Testis (tissue), 2 donors: ENCODE measurements at regions not wholly inside any gene's neighbourhood (a gene's known extent, or its start where the extent isn't known, plus 50 kb on each side); places are given as distances from the start of the nearest gene placed in this dataset.
"Not testable (repeated sequence)": the region's sequence is repeated elsewhere in the genome, so short reads cannot be mapped to it uniquely, and the experiment has no call there.

Experiments
- DNase-seq: peaks from one replicate; pipeline ENCODE4 v3.0.0-alpha.2; 2019
- H3K27ac ChIP-seq, 2 donors: fragments of 200-600 bp; sonication (generic); one replicate each; pipeline ENCODE4 v1.5.1; 2019
- H3K27me3 ChIP-seq: fragments of 200-600 bp; sonication (generic); one replicate; pipeline ENCODE4 v1.5.1; 2019
- H3K36me3 ChIP-seq: fragments of 200-600 bp; sonication (generic); one replicate; pipeline ENCODE4 v1.5.1; 2017; ENCODE audit warnings: low read depth; ENCODE audit errors: missing control alignments
- H3K4me1 ChIP-seq: fragments of 200-600 bp; sonication (generic); one replicate; pipeline ENCODE4 v1.5.1; 2019
- H3K4me3 ChIP-seq, 2 donors: fragments of 200-600 bp; sonication (generic); one replicate each; pipeline ENCODE4 v1.5.1; 2017 to 2019
- H3K9me3 ChIP-seq: fragments of 200-600 bp; sonication (generic); one replicate; pipeline ENCODE4 v1.5.1; 2017
- POLR2A ChIP-seq: fragments of 450-650 bp; IDR thresholded peaks from one replicate; pipeline ENCODE4 v1.6.1; 2017; ENCODE audit warnings: antibody characterized with exemption, mild to moderate bottlenecking, moderate library complexity
- WGBS, 2 donors: methylation state at CpG; one replicate each; pipeline ENCODE4 v1.1.5; 2018; 5-methylcytosine and 5-hydroxymethylcytosine counted together
- intact Hi-C: fragments of 100-400 bp; cut with DNase I; formaldehyde crosslinking; loops from one replicate; pipeline ENCODE4 v1.15.1; 2023; ENCODE audit warnings: low total_unique reads
- TF ChIP-seq, protein P1 (sequence below), 3 experiments: fragments of 450-650 bp in 2 of 3; fragments of 200-600 bp in 1 of 3; sonication (generic) in 1 of 3; IDR thresholded peaks; one replicate each; pipeline ENCODE4 v1.5.1; 2016 to 2019; ENCODE audit warnings: antibody characterized with exemption in 3 of 3, mild to moderate bottlenecking in 2 of 3, moderate library complexity in 1 of 3

DNA sequence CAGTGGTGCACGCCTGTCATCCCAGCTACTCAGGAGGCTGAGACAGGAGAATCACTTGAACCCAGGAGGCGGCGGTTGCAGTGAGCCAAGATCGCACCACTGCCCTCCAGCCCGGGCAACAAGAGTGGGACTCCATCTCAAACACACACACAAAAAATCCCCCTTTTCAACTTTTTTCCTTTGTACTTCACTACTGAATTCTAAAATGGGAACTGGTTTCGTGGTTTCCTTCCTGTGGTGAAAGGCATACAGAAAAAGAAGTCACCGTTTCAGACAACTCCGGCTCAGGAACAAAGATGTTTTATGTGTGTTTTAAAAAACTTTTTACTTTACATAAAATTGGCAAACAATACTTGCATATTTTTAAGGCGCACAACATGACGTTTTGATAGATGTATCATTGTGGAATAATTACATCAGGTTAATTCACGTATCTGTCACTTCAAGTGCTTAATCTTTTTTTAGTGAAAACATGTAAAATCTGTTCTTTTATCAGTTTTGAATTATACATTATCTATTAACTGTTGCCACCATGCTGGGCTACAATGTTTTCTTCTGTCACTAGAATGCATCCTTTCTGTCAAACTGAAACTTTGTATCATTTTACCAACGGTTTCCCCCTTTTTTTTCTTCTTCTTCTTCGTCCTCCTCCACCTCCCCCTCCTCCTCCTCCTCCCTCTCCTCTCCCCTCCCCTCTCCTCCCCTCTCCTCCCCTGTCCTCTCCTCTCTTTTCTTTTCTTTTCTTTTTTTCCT, 186.0 kb downstream of the CRLF2 start:
- Histone ChIP-seq H3K4me3 (no peak overlapping the region), H3K9me3 (no peaks in the 10 kb centered on the region), H3K27me3 (no peaks in the 10 kb centered on the region), H3K4me1 (no peaks in the 10 kb centered on the region), H3K27ac (no peak overlapping the region), H3K36me3 (no peaks in the 10 kb centered on the region)
- WGBS, 2 donors = 57 to 59% methylated on average over 13 of the region's 13 CpGs
- TF ChIP-seq, protein P1, sequence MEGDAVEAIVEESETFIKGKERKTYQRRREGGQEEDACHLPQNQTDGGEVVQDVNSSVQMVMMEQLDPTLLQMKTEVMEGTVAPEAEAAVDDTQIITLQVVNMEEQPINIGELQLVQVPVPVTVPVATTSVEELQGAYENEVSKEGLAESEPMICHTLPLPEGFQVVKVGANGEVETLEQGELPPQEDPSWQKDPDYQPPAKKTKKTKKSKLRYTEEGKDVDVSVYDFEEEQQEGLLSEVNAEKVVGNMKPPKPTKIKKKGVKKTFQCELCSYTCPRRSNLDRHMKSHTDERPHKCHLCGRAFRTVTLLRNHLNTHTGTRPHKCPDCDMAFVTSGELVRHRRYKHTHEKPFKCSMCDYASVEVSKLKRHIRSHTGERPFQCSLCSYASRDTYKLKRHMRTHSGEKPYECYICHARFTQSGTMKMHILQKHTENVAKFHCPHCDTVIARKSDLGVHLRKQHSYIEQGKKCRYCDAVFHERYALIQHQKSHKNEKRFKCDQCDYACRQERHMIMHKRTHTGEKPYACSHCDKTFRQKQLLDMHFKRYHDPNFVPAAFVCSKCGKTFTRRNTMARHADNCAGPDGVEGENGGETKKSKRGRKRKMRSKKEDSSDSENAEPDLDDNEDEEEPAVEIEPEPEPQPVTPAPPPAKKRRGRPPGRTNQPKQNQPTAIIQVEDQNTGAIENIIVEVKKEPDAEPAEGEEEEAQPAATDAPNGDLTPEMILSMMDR (IDR thresholded peaks at IDR 0.05) = no peak
- TF ChIP-seq POLR2A = no peak
- peak; percentile 18 for DNase-seq
- intact Hi-C loops = no loop called here

DNA sequence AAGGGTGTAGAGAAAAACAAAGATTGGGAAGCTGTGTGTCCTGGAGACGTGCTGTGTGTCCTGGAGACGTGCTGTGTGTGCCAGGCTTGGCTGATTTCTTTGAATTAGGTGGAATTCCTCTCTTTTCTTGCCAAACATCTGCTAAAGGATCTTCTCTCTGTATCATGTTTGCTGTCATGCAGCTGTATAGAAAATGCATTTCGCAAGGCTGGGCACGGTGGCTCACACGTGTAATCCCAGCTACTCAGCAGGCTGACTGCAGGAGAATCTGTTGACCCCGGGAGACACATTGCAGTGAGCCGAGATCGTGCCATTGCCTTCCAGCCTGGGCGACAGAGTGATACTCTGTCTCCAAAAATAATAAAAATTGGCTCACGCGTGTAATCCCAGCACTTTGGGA, 187.0 kb downstream of the CRLF2 start:
- Histone ChIP-seq H3K4me3 (no peak overlapping the region), H3K36me3 (no peaks in the 10 kb centered on the region), H3K9me3 (no peaks in the 10 kb centered on the region), H3K27me3 (no peaks in the 10 kb centered on the region), H3K27ac (no peak overlapping the region), H3K4me1 (no peaks in the 10 kb centered on the region)
- intact Hi-C loops = no loop called here
- WGBS, 2 donors = 85 to 90% methylated on average over 11 of the region's 11 CpGs
- TF ChIP-seq, protein P1 (IDR thresholded peaks at IDR 0.05) = no peak
- TF ChIP-seq POLR2A = no peak
- no peak for DNase-seq

DNA sequence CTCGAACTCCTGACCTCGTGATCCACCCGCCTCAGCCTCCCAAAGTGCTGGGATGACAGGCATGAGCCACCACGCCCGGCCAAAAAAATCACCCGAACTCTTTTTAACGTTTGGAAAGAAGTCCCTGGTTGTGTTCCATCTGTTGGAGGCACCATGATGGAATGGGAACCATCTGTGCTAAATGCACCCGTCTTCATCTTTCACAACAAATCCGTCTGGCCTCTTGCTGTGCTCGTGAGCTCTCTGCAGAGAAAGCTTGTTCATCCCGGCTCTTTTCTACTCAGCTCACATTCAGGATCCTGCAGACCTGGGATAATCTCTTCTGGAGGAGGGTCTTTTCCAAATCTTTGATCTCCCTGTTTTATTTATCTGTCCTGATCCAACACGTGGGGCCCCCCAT, 188.8 kb downstream of the CRLF2 start:
- 76% methylated on average over 12 of the region's 12 CpGs for WGBS, 2 donors
- intact Hi-C loops = no loop called here
- Histone ChIP-seq H3K4me3 (no peak overlapping the region), H3K4me1 (no peaks in the 10 kb centered on the region), H3K27ac (no peak overlapping the region), H3K27me3 (no peaks in the 10 kb centered on the region), H3K36me3 (no peaks in the 10 kb centered on the region), H3K9me3 (no peaks in the 10 kb centered on the region)
- no peak for TF ChIP-seq POLR2A
- TF ChIP-seq, protein P1 (IDR thresholded peaks at IDR 0.05) = no peak
- no peak for DNase-seq

DNA sequence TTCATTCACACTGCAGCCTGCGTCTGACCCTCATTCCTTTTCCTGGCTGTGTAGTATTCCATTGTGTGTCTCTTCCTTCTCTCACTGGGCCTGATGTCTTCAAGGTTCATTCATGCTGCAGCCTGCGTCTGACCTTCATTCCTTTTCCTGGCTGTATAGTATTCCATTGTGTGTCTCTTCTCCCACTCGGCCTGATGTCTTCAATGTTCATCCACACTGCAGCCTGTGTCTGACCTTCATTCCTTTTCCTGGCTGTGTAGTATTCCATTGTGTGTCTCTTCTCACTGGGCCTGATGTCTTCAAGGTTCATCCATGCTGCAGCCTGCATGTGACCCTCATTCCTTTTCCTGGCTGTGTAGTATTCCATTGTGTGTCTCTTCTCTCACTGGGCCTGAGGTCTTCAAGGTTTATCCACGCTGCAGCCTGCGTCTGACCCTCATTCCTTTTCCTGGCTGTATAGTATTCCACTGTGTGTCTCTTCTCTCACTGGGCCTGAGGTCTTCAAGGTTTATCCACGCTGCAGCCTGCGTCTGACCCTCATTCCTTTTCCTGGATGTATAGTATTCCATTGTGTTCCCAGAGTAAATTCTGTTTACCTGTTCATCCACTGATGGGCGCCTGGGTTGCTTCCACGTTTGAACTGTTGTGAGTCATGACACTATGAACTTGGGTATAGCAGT, 191.0 kb downstream of the CRLF2 start:
- H3K9me3 ChIP-seq, H3K27me3 ChIP-seq, H3K36me3 ChIP-seq, H3K4me3 ChIP-seq, DNase-seq, intact Hi-C loops, H3K4me1 ChIP-seq, H3K27ac ChIP-seq: not testable (repeated sequence)
- WGBS, 2 donors = 93 to 95% methylated on average over 9 of the region's 9 CpGs

DNA sequence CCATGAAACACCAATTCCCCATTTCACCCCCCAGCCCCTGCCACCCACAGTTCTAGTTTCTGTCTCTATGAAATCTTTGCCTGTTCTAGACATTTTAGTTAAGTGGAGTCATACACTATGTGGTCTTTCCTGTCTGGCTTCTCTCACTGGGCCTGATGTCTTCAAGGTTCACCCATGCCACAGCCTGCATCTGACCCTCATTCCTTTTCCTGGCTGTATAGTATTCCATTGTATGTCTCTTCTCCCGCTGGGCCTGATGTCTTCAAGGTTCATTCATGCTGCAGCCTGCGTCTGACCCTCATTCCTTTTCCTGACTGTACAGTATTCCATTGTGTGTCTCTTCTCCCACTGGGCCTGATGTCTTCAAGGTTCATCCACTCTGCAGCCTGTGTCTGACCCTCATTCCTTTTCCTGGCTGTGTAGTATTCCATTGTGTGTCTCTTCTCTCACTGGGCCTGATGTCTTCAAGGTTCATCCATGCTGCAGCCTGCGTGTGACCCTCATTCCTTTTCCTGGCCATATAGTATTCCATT, 191.7 kb downstream of the CRLF2 start:
- no peak for DNase-seq
- no peaks in the 10 kb centered on the region for H3K9me3 ChIP-seq
- H3K27ac ChIP-seq = no peak overlapping the region
- no peaks in the 10 kb centered on the region for H3K27me3 ChIP-seq
- intact Hi-C loops = no loop called here
- no peak overlapping the region for H3K4me3 ChIP-seq
- H3K36me3 ChIP-seq = no peaks in the 10 kb centered on the region
- H3K4me1 ChIP-seq = no peaks in the 10 kb centered on the region
- TF ChIP-seq, protein P1 (IDR thresholded peaks at IDR 0.05) = no peak
- 92 to 94% methylated on average over 3 of the region's 3 CpGs for WGBS, 2 donors

DNA sequence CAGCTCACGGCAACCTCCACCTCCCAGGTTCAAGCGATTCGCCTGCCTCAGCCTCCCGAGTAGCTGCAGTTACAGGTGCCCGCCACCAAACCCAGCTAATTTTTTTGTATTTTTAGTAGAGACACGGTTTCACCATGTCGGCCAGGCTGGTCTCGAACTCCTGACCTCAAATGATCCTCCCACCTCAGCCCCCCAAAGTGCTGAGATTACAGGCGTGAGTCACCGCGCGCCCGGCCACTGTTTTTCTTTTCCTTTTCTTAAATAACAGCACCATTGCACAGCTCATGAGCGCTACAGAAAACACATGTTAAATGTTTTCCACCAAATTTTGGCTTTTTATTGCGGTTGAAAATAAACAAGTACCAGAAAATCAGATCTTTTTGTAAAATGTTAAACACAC, 195.5 kb downstream of the CRLF2 start:
- intact Hi-C loops = not testable (repeated sequence)

DNA sequence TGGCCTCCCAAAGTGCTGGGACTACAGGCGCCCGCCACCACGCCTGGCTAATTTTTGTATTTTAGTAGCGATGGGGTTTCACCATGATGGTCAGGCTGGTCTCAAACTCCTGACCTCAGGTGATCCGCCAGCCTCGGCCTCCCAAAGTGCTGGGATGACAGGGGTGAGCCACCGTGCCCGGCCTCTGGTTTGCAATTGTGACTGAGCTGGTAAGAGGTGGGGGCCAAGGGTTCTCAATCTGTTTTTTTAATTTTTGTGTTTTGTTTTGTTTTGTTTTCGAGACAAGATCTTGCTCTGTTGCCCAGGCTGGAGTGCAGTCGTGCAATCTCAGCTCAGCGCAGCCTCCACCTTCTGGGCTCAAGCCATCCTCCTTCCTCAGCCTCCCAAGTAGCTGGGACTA, 196.2 kb downstream of the CRLF2 start:
- 83 to 91% methylated on average over 11 of the region's 11 CpGs for WGBS, 2 donors
- H3K4me1 ChIP-seq, H3K27me3 ChIP-seq, H3K9me3 ChIP-seq, H3K4me3 ChIP-seq, H3K27ac ChIP-seq, DNase-seq, H3K36me3 ChIP-seq, intact Hi-C loops: not testable (repeated sequence)

More for the DNA sequence above, 195.5 kb downstream of the CRLF2 start:
- H3K9me3 ChIP-seq, H3K27me3 ChIP-seq, H3K36me3 ChIP-seq, DNase-seq, H3K27ac ChIP-seq, H3K4me1 ChIP-seq, H3K4me3 ChIP-seq: not testable (repeated sequence)
- WGBS, 2 donors = 89 to 93% methylated on average over 15 of the region's 15 CpGs
